H1 (cell line): ENCODE measurements at regions not wholly inside any gene's neighbourhood (a gene's known extent, or its start where the extent isn't known, plus 50 kb on each side); places are given as distances from the start of the nearest gene placed in this dataset.

Experiments
- CTCF ChIA-PET: fragments of 300-600 bp; sonication (Branson Sonifier 250); formaldehyde crosslinking; loops from one replicate; lab custom pipeline; 2021; ENCODE audit not compliant: partially characterized antibody; lab: Charles Lee
- POLR2A ChIA-PET: fragments of 300-600 bp; sonication (Branson Sonifier 250); formaldehyde crosslinking; loops from one replicate; lab custom pipeline; 2021; ENCODE audit warnings: inconsistent platforms; ENCODE audit not compliant: partially characterized antibody; lab: Charles Lee
- DNase-seq, 2 experiments: peaks; one replicate each; pipeline versions ENCODE4 v3.0.0 to v3.0.0-alpha.2; 2010 to 2022; ENCODE audit warnings: low spot score in 2 of 2, low read depth in 1 of 2, mixed read lengths in 1 of 2
- FAIRE-seq: peaks from 2 replicates; lab custom pipeline; 2011; peaks lifted over from hg19 to GRCh38; lab: Jason Lieb, UNC
- H2AFZ ChIP-seq: 2 replicates; pipeline ENCODE4 v1.8.1; 2012; ENCODE audit warnings: low read length, inconsistent platforms
- H2AK5ac ChIP-seq: 2 replicates; pipeline ENCODE4 v1.6.1; 2013; ENCODE audit warnings: low read depth, low read length
- H2BK120ac ChIP-seq: replicated peaks from 2 replicates; pipeline ENCODE3; 2013; ENCODE audit warnings: low read depth, low read length, inconsistent platforms
- H2BK12ac ChIP-seq: 2 replicates; pipeline ENCODE4 v1.6.1; 2013; ENCODE audit warnings: low read depth, low read length
- H2BK15ac ChIP-seq: 2 replicates; pipeline ENCODE4 v1.6.1; 2013; ENCODE audit warnings: low read length
- H2BK20ac ChIP-seq: 2 replicates; pipeline ENCODE4 v1.6.1; 2013; ENCODE audit warnings: low read length
- H2BK5ac ChIP-seq: 2 replicates; pipeline ENCODE4 v1.6.1; 2013; ENCODE audit warnings: low read depth, low read length
- H3K14ac ChIP-seq: 2 replicates; pipeline ENCODE4 v1.6.1; 2013; ENCODE audit warnings: inconsistent platforms; ENCODE audit not compliant: insufficient read length
- H3K18ac ChIP-seq: 2 replicates; pipeline ENCODE4 v1.6.1; 2013; ENCODE audit warnings: low read length; ENCODE audit errors: extremely low read depth
- H3K23ac ChIP-seq: 2 replicates; pipeline ENCODE4 v1.6.1; 2013; ENCODE audit warnings: inconsistent platforms; ENCODE audit not compliant: insufficient read length
- H3K23me2 ChIP-seq: 2 replicates; pipeline ENCODE4 v1.6.1; 2013; ENCODE audit warnings: low read depth, low read length
- H3K27ac ChIP-seq: 2 replicates; pipeline ENCODE4 v1.6.1; 2011; ENCODE audit warnings: low read depth, low read length, inconsistent platforms
- H3K27me3 ChIP-seq, 4 experiments: replicated peaks in 1 of 4; 1 replicate in 1 of 4; 2 replicates in 3 of 4; pipeline versions ENCODE4 v1.6.1 to v1.8.1; 2011 to 2013; ENCODE audit warnings: low read length in 3 of 4, mild to moderate bottlenecking in 3 of 4, inconsistent platforms in 2 of 4, mixed read lengths in 2 of 4, moderate library complexity in 1 of 4; ENCODE audit not compliant: control insufficient read depth in 3 of 4, insufficient read depth in 3 of 4; ENCODE audit errors: extremely low read depth in 1 of 4
- H3K36me3 ChIP-seq, 4 experiments: 2 replicates each; pipeline versions ENCODE4 v1.6.1 to v1.8.1; 2011 to 2013; ENCODE audit warnings: mild to moderate bottlenecking in 4 of 4, low read length in 3 of 4, moderate library complexity in 2 of 4, control low read depth in 1 of 4, inconsistent platforms in 1 of 4; ENCODE audit not compliant: insufficient read depth in 4 of 4, control insufficient read depth in 2 of 4
- H3K4ac ChIP-seq: replicated peaks from 2 replicates; pipeline ENCODE3; 2013; ENCODE audit warnings: low read length, low read depth, mixed read lengths, inconsistent platforms; ENCODE audit not compliant: insufficient read length
- H3K4me1 ChIP-seq, 4 experiments: replicated peaks in 1 of 4; 1 replicate in 1 of 4; 2 replicates in 3 of 4; pipeline versions ENCODE4 v1.6.1 to v1.8.1; 2011 to 2013; ENCODE audit warnings: low read length in 3 of 4, inconsistent platforms in 2 of 4, mixed read lengths in 1 of 4; ENCODE audit not compliant: insufficient read depth in 4 of 4, control insufficient read depth in 3 of 4
- H3K4me2 ChIP-seq, 2 experiments: 2 replicates each; pipeline versions ENCODE4 v1.6.1 to v1.8.1; 2011 to 2013; ENCODE audit warnings: low read depth in 2 of 2, low read length in 2 of 2, control low read depth in 1 of 2, inconsistent platforms in 1 of 2, mild to moderate bottlenecking in 1 of 2; ENCODE audit not compliant: insufficient read depth in 1 of 2
- H3K4me3 ChIP-seq, 4 experiments: fragments of 200-600, 300-600 bp in 1 of 4; sonication (generic), shearing (Covaris generic), sonication (Bioruptor Twin) in 1 of 4; 2 replicates each; pipeline versions ENCODE4 v1.5.1 to v1.8.1; 2011 to 2016; ENCODE audit warnings: low read length in 4 of 4, low read depth in 3 of 4, control low read depth in 2 of 4, inconsistent platforms in 2 of 4, mild to moderate bottlenecking in 2 of 4, mixed read lengths in 1 of 4, moderate library complexity in 1 of 4; ENCODE audit not compliant: insufficient read depth in 2 of 4; ENCODE audit errors: extremely low read depth in 1 of 4
- H3K56ac ChIP-seq: replicated peaks from 2 replicates; pipeline ENCODE3; 2013; ENCODE audit warnings: low read depth, mild to moderate bottlenecking, mixed read lengths, low read length, inconsistent platforms; ENCODE audit not compliant: insufficient read length
- H3K79me1 ChIP-seq: 2 replicates; pipeline ENCODE4 v1.6.1; 2013; ENCODE audit warnings: low read depth, low read length, control low read depth
- H3K79me2 ChIP-seq, 2 experiments: 2 replicates each; pipeline versions ENCODE4 v1.6.1 to v1.8.1; 2012 to 2013; ENCODE audit warnings: low read length in 2 of 2, mild to moderate bottlenecking in 2 of 2, inconsistent platforms in 1 of 2; ENCODE audit not compliant: insufficient read depth in 2 of 2, control insufficient read depth in 1 of 2
- H3K9ac ChIP-seq, 4 experiments: replicated peaks in 1 of 4; 1 replicate in 1 of 4; 2 replicates in 3 of 4; pipeline versions ENCODE4 v1.6.1 to v1.8.1; 2011 to 2013; ENCODE audit warnings: low read depth in 3 of 4, low read length in 3 of 4, control low read depth in 2 of 4, mild to moderate bottlenecking in 2 of 4, moderate library complexity in 2 of 4, inconsistent platforms in 1 of 4; ENCODE audit errors: extremely low read depth in 1 of 4
- H3K9me3 ChIP-seq, 2 experiments: 2 replicates each; pipeline versions ENCODE4 v1.6.1 to v1.8.1; 2012 to 2013; ENCODE audit warnings: mild to moderate bottlenecking in 2 of 2, moderate library complexity in 2 of 2, control low read depth in 1 of 2, inconsistent platforms in 1 of 2, low read depth in 1 of 2, low read length in 1 of 2, mixed read lengths in 1 of 2; ENCODE audit not compliant: insufficient read depth in 2 of 2
- H4K20me1 ChIP-seq, 2 experiments: replicated peaks in 1 of 2; 2 replicates each; pipeline versions ENCODE3 to v1.8.1; 2011 to 2013; ENCODE audit warnings: inconsistent platforms in 2 of 2, low read length in 2 of 2, mild to moderate bottlenecking in 1 of 2; ENCODE audit not compliant: insufficient read depth in 2 of 2, control insufficient read depth in 1 of 2
- H4K5ac ChIP-seq: 2 replicates; pipeline ENCODE4 v1.6.1; 2013; ENCODE audit warnings: low read length, low read depth, mixed read lengths, inconsistent platforms; ENCODE audit not compliant: insufficient read length
- H4K8ac ChIP-seq: 2 replicates; pipeline ENCODE4 v1.8.0; 2013; ENCODE audit warnings: mild to moderate bottlenecking, moderate library complexity, low read length, inconsistent platforms; ENCODE audit not compliant: insufficient read depth; ENCODE audit errors: extremely low read depth
- H4K91ac ChIP-seq: replicated peaks from 2 replicates; pipeline ENCODE3; 2013; ENCODE audit warnings: low read length, mixed read lengths, inconsistent platforms; ENCODE audit not compliant: insufficient read length
- SP4 ChIP-seq: IDR thresholded peaks from 2 replicates; pipeline ENCODE4 v1.6.1; 2012; ENCODE audit warnings: low read length, inconsistent platforms
- WGBS, 2 experiments: shearing (Covaris generic) in 1 of 2; methylation state at CpG; one replicate each; pipeline versions ENCODE4 v1.1.6 to v1.1.7; 2013 to 2015; ENCODE audit warnings: low lambda C conversion rate in 2 of 2, mixed read lengths in 2 of 2, inconsistent platforms in 1 of 2, low coverage in 1 of 2, missing lambda C conversion rate in 1 of 2; ENCODE audit not compliant: insufficient replicate concordance in 2 of 2, insufficient coverage in 1 of 2, insufficient read length in 1 of 2; ENCODE audit errors: extremely low coverage in 1 of 2, missing lambda C conversion rate in 1 of 2; 5-methylcytosine and 5-hydroxymethylcytosine counted together

- CTCF ChIA-PET, result no interaction called here
- no peak for FAIRE-seq
- no peaks in the 10 kb centered on the region for H3K9me3 ChIP-seq
- no peak for TF ChIP-seq SP4
Measured at GRCh38 chr12:89230376-89231315, 121.7 kb downstream of the DUSP6 start.

More at GRCh38 chr12:89230376-89231315, 121.7 kb downstream of the DUSP6 start:
- no peak overlapping the region for H2BK120ac ChIP-seq
- whole genome bisulfite sequencing, 2 experiments, result 77% methylated on average over 2 of the region's 2 CpGs; no CpG with 5 or more reads in 1 of the 2 experiments
- peak overlapping the region in 1 of 4 experiments; percentile 34; a peak in 1 of 7 replicates for H3K9ac ChIP-seq
- H3K4me1 ChIP-seq, result peaks cover 0 to 3% (median 2%) of the 10 kb centered on the region in 4 experiments; a peak in 2 of 7 replicates
- H3K56ac ChIP-seq, result no peak overlapping the region
- H2BK5ac ChIP-seq, result no peak overlapping the region
- no peak overlapping the region for H4K91ac ChIP-seq
- no peaks in the 10 kb centered on the region for H3K27me3 ChIP-seq
- H3K14ac ChIP-seq, result no peak overlapping the region
- H3K18ac ChIP-seq, result no peak overlapping the region
- no peak overlapping the region for H2BK12ac ChIP-seq
- no peaks in the 10 kb centered on the region for H3K79me2 ChIP-seq
- H4K20me1 ChIP-seq, result no peaks in the 10 kb centered on the region
- no peak overlapping the region for H3K4me3 ChIP-seq
- H2BK20ac ChIP-seq, result no peak overlapping the region
- no peaks in the 10 kb centered on the region for H3K79me1 ChIP-seq
- H3K23ac ChIP-seq, result no peak overlapping the region
- no peak overlapping the region for H3K27ac ChIP-seq
- no peak overlapping the region for H3K4ac ChIP-seq
- H2AFZ ChIP-seq, result no peak overlapping the region
- no peak overlapping the region for H4K5ac ChIP-seq
- DNase-seq, result no peak
- no peak overlapping the region for H4K8ac ChIP-seq
- H3K36me3 ChIP-seq, result no peaks in the 10 kb centered on the region
- no peak overlapping the region for H3K4me2 ChIP-seq
- no peak overlapping the region for H2AK5ac ChIP-seq
- no peak overlapping the region for H2BK15ac ChIP-seq
- H3K23me2 ChIP-seq, result no peaks in the 10 kb centered on the region
- POLR2A ChIA-PET, result interaction anchor here (1.1 kb wide), 1 partner anchor 122 kb away, joined by 3 read pairs; the partner anchor contains the start of gene DUSP6
